Tibial nerve (tissue), 4 donors: ENCODE measurements at regions not wholly inside any gene's neighbourhood (a gene's known extent, or its start where the extent isn't known, plus 50 kb on each side); places are given as distances from the start of the nearest gene placed in this dataset.

Experiments
- DNase-seq, 2 donors: peaks; one replicate each; pipeline ENCODE4 v3.0.0-alpha.2; 2019; ENCODE audit warnings: low spot score in 2 of 2
- H3K27ac ChIP-seq, 4 donors: fragments of 200-600 bp; sonication (generic) in 3 of 4; one replicate each; pipeline ENCODE4 v1.5.1; 2017 to 2019; ENCODE audit warnings: mild to moderate bottlenecking in 1 of 4
- H3K27me3 ChIP-seq, 2 donors: fragments of 200-600 bp; sonication (generic) in 1 of 2; one replicate each; pipeline versions ENCODE4 v1.5.1 to v1.6.0; 2017 to 2019
- H3K36me3 ChIP-seq, 3 donors: fragments of 200-600 bp; sonication (generic); one replicate each; pipeline ENCODE4 v1.5.1; 2018 to 2019
- H3K4me1 ChIP-seq, 4 donors: fragments of 200-600 bp; sonication (generic) in 3 of 4; one replicate each; pipeline ENCODE4 v1.5.1; 2017 to 2019
- H3K4me3 ChIP-seq, 4 donors: fragments of 200-600 bp; sonication (generic) in 3 of 4; one replicate each; pipeline ENCODE4 v1.5.1; 2017 to 2019; ENCODE audit warnings: mild to moderate bottlenecking in 1 of 4, moderate library complexity in 1 of 4
- H3K9me3 ChIP-seq, 4 donors: fragments of 200-600 bp; sonication (generic) in 3 of 4; one replicate each; pipeline ENCODE4 v1.5.1; 2017 to 2019
- CTCF ChIP-seq, 5 experiments: fragments of 200-600 bp in 3 of 5; fragments of 450-650 bp in 2 of 5; sonication (generic) in 3 of 5; IDR thresholded peaks; one replicate each; pipeline ENCODE4 v1.5.1; 2016 to 2019; ENCODE audit warnings: antibody characterized with exemption in 5 of 5, mild to moderate bottlenecking in 3 of 5, moderate library complexity in 2 of 5
- EP300 ChIP-seq, 2 donors: sonication (generic); formaldehyde crosslinking; IDR thresholded peaks; one replicate each; pipeline ENCODE4 v1.6.1; 2017; ENCODE audit warnings: antibody characterized with exemption in 2 of 2, mild to moderate bottlenecking in 1 of 2
- POLR2A ChIP-seq, 2 donors: fragments of 450-650 bp; IDR thresholded peaks; one replicate each; pipeline ENCODE4 v1.6.1; 2017; ENCODE audit warnings: antibody characterized with exemption in 2 of 2, mild to moderate bottlenecking in 2 of 2, moderate library complexity in 2 of 2
- WGBS, 2 donors: methylation state at CpG; one replicate each; pipeline ENCODE4 v1.1.5; 2018; 5-methylcytosine and 5-hydroxymethylcytosine counted together

GRCh38 chr12:91890742-91891141 is 254.9 kb downstream of the BTG1 start:
- Histone ChIP-seq H3K4me1 (no peaks in the 10 kb centered on the region), H3K27ac (no peak overlapping the region), H3K9me3 (no peaks in the 10 kb centered on the region), H3K27me3 (no peaks in the 10 kb centered on the region), H3K36me3 (no peaks in the 10 kb centered on the region), H3K4me3 (no peak overlapping the region)
- no peak for TF ChIP-seq POLR2A (IDR thresholded peaks at IDR 0.05)
- TF ChIP-seq EP300 (IDR thresholded peaks at IDR 0.05): no peak
- no peak for TF ChIP-seq CTCF (IDR thresholded peaks at IDR 0.05)
- no peak for DNase-seq
- 93 to 96% methylated on average over 1 of the region's 1 CpG for WGBS, 2 donors

- Histone ChIP-seq H3K27ac (no peak overlapping the region), H3K36me3 (no peaks in the 10 kb centered on the region), H3K9me3 (no peaks in the 10 kb centered on the region), H3K27me3 (no peaks in the 10 kb centered on the region), H3K4me1 (no peaks in the 10 kb centered on the region), H3K4me3 (no peak overlapping the region)
- TF ChIP-seq CTCF (IDR thresholded peaks at IDR 0.05) (no peak), POLR2A (IDR thresholded peaks at IDR 0.05) (no peak), EP300 (IDR thresholded peaks at IDR 0.05) (no peak)
- DNase-seq: no peak
These were observed 255.7 kb downstream of the BTG1 start for GRCh38 chr12:91889910-91890309.

GRCh38 chr12:91889059-91889458 is 256.6 kb downstream of the BTG1 start:
- Histone ChIP-seq H3K4me1 (no peaks in the 10 kb centered on the region), H3K27ac (no peak overlapping the region), H3K4me3 (no peak overlapping the region), H3K9me3 (no peaks in the 10 kb centered on the region), H3K27me3 (no peaks in the 10 kb centered on the region), H3K36me3 (no peaks in the 10 kb centered on the region)
- TF ChIP-seq POLR2A (IDR thresholded peaks at IDR 0.05) (no peak), EP300 (IDR thresholded peaks at IDR 0.05) (no peak), CTCF (IDR thresholded peaks at IDR 0.05) (no peak)
- 71 to 94% methylated on average over 2 of the region's 2 CpGs for WGBS, 2 donors
- no peak for DNase-seq

- 93 to 94% methylated on average over 2 of the region's 2 CpGs for WGBS, 2 donors
- no peak overlapping the region for H3K27ac ChIP-seq
- no peaks in the 10 kb centered on the region for H3K4me1 ChIP-seq
- DNase-seq: no peak
- TF ChIP-seq POLR2A (IDR thresholded peaks at IDR 0.05): no peak
- TF ChIP-seq CTCF (IDR thresholded peaks at IDR 0.05): no peak
- TF ChIP-seq EP300 (IDR thresholded peaks at IDR 0.05): no peak
- H3K4me3 ChIP-seq: no peak overlapping the region
- no peaks in the 10 kb centered on the region for H3K27me3 ChIP-seq
- H3K36me3 ChIP-seq: no peaks in the 10 kb centered on the region
- no peaks in the 10 kb centered on the region for H3K9me3 ChIP-seq
These were observed 257.7 kb downstream of the BTG1 start for GRCh38 chr12:91887957-91888356.

- DNase-seq: no peak
- 95 to 97% methylated on average over 5 of the region's 5 CpGs for WGBS, 2 donors
- no peaks in the 10 kb centered on the region for H3K9me3 ChIP-seq
- no peaks in the 10 kb centered on the region for H3K27me3 ChIP-seq
- H3K4me1 ChIP-seq: no peaks in the 10 kb centered on the region
- TF ChIP-seq EP300 (IDR thresholded peaks at IDR 0.05): no peak
- TF ChIP-seq POLR2A (IDR thresholded peaks at IDR 0.05): no peak
- TF ChIP-seq CTCF (IDR thresholded peaks at IDR 0.05): no peak
- no peak overlapping the region for H3K4me3 ChIP-seq
- no peaks in the 10 kb centered on the region for H3K36me3 ChIP-seq
- H3K27ac ChIP-seq: no peak overlapping the region
These were observed 259.6 kb downstream of the BTG1 start for GRCh38 chr12:91885851-91886731.
